ENCODE measurements at regions not wholly inside any gene's neighbourhood (a gene's known extent, or its start where the extent isn't known, plus 50 kb on each side); places are given as distances from the start of the nearest gene placed in this dataset.
A peak's percentile ranks its signal among the peaks of the same experiment; 100 is the strongest.

DNA sequence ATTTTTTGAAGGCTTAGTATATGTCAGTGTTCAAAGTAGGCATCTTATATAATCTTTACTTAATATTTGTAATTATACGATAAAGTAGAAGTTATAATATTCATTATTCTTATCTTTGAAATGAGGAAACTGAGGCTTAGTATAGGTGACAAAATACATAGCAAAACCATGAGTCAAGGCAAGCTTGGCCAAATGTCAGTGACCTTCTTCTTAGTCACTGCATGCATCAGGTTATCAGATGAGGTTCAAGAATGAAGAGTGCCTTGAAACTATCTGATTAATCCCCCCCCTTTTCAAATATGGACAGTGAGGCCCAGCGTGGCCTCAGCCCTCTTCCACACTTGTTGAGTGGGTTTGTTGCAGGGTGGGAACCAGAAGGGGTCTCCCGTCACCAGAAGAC is 59.3 kb downstream of the PMAIP1 start:
- H3K9me3 ChIP-seq (ENCODE audit: control insufficient read depth in 2 of 2, insufficient read depth in 1 of 2, low read depth in 1 of 2, low read length in 1 of 2): no peaks in the 10 kb centered on the region
- 88 to 91% methylated on average over 3 of the region's 3 CpGs for WGBS, 2 donors
- H3K4me3 ChIP-seq (ENCODE audit: low read depth in 1 of 2, low read length in 2 of 2): no peak overlapping the region
- no peak overlapping the region for H3K27ac ChIP-seq (ENCODE audit: low read depth in 2 of 2, low read length in 1 of 2)
- no peaks in the 10 kb centered on the region for H3K36me3 ChIP-seq (ENCODE audit: control insufficient read depth in 2 of 2, insufficient read depth in 2 of 2, low read length in 1 of 2)
- H3K4me1 ChIP-seq (ENCODE audit: control insufficient read depth in 2 of 2, insufficient read depth in 2 of 2, low read length in 1 of 2): no peaks in the 10 kb centered on the region
- no peaks in the 10 kb centered on the region for H3K27me3 ChIP-seq (ENCODE audit: control insufficient read depth in 1 of 2, insufficient read depth in 2 of 2, low read length in 2 of 2)

DNA sequence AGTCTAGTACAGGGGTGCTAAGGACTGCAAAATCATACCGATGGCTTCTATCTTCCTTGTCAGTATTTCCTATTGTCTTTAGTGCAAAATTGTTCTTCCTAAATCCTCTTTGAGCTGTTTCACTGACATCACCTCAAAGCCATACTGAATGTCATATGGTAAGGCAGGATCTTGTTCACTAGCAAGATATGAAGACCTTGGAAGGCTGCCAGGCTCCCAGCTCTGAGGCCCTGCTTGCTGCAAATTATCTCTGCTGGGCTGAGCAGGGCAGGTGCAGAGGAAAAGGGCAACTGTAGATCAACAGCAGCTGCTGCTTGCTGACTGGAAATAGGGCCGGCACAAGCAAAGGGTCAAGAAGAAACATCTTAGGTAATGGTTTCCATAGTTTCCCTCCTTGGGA is 58.2 kb downstream of the PMAIP1 start:
- 42 to 50% methylated on average over 2 of the region's 2 CpGs for WGBS, 2 donors
- H3K36me3 ChIP-seq (ENCODE audit: control insufficient read depth in 2 of 2, insufficient read depth in 2 of 2, low read length in 1 of 2): no peaks in the 10 kb centered on the region
- no peak overlapping the region for H3K4me3 ChIP-seq (ENCODE audit: low read depth in 1 of 2, low read length in 2 of 2)
- no peaks in the 10 kb centered on the region for H3K4me1 ChIP-seq (ENCODE audit: control insufficient read depth in 2 of 2, insufficient read depth in 2 of 2, low read length in 1 of 2)
- H3K9me3 ChIP-seq (ENCODE audit: control insufficient read depth in 2 of 2, insufficient read depth in 1 of 2, low read depth in 1 of 2, low read length in 1 of 2): no peaks in the 10 kb centered on the region
- H3K27ac ChIP-seq (ENCODE audit: low read depth in 2 of 2, low read length in 1 of 2): peak overlapping the region in 1 of 2 donors; percentile 55
- no peaks in the 10 kb centered on the region for H3K27me3 ChIP-seq (ENCODE audit: control insufficient read depth in 1 of 2, insufficient read depth in 2 of 2, low read length in 2 of 2)

DNA sequence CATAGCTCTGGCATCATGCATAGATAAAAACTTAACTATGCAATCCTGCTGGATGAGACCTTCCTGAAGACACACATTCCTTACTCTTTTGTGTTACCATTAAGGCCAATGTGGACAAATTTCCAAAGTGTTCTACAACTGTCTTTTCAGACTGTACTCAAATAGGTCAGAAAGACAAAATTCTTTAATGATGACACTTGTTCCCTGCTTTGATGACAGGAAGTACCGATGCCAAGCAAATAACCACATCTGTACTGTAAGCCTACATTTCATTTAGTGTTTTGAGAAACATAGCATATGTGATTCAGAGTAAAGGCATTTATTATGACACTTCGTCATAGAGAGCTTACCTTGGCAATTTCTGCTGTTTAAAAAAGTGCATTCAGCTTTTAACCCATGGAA is 55.0 kb downstream of the PMAIP1 start:
- peak overlapping the region in 1 of 2 donors; percentile 59 for H3K27ac ChIP-seq (ENCODE audit: low read depth in 2 of 2, low read length in 1 of 2)
- 34 to 42% methylated on average over 2 of the region's 2 CpGs for WGBS, 2 donors
- H3K36me3 ChIP-seq (ENCODE audit: control insufficient read depth in 2 of 2, insufficient read depth in 2 of 2, low read length in 1 of 2): no peaks in the 10 kb centered on the region
- H3K9me3 ChIP-seq (ENCODE audit: control insufficient read depth in 2 of 2, insufficient read depth in 1 of 2, low read depth in 1 of 2, low read length in 1 of 2): no peaks in the 10 kb centered on the region
- H3K4me1 ChIP-seq (ENCODE audit: control insufficient read depth in 2 of 2, insufficient read depth in 2 of 2, low read length in 1 of 2): no peaks in the 10 kb centered on the region
- no peak overlapping the region for H3K4me3 ChIP-seq (ENCODE audit: low read depth in 1 of 2, low read length in 2 of 2)
- no peaks in the 10 kb centered on the region for H3K27me3 ChIP-seq (ENCODE audit: control insufficient read depth in 1 of 2, insufficient read depth in 2 of 2, low read length in 2 of 2)

DNA sequence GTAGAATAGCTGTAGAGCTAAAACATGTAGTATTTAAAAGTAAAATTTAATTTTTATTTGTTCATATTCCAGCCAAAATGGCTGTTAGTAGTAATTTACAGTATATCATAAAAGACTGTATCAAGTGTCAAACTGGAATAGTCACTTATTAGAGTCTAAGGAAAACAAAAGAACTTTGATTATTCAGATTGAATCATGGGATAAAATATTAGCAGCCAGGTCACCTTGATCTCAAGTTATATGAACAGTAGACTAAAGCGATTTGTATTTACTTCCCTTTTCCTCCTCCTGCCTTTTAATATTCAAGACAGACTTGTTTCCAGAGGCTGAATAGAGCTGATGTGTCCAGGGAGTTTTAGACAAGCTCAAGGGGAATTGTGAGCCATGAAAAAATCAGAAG is 54.4 kb downstream of the PMAIP1 start:
- no peaks in the 10 kb centered on the region for H3K27me3 ChIP-seq (ENCODE audit: control insufficient read depth in 1 of 2, insufficient read depth in 2 of 2, low read length in 2 of 2)
- peak overlapping the region in 1 of 2 donors; percentile 59 for H3K27ac ChIP-seq (ENCODE audit: low read depth in 2 of 2, low read length in 1 of 2)
- H3K36me3 ChIP-seq (ENCODE audit: control insufficient read depth in 2 of 2, insufficient read depth in 2 of 2, low read length in 1 of 2): no peaks in the 10 kb centered on the region
- no peak overlapping the region for H3K4me3 ChIP-seq (ENCODE audit: low read depth in 1 of 2, low read length in 2 of 2)
- WGBS, 2 donors: 50 to 52% methylated on average over 1 of the region's 1 CpG
- H3K4me1 ChIP-seq (ENCODE audit: control insufficient read depth in 2 of 2, insufficient read depth in 2 of 2, low read length in 1 of 2): no peaks in the 10 kb centered on the region
- H3K9me3 ChIP-seq (ENCODE audit: control insufficient read depth in 2 of 2, insufficient read depth in 1 of 2, low read depth in 1 of 2, low read length in 1 of 2): no peaks in the 10 kb centered on the region

Measured in esophagus (tissue), 2 donors.